GM23338 (cell line): ENCODE measurements at regions not wholly inside any gene's neighbourhood (a gene's known extent, or its start where the extent isn't known, plus 50 kb on each side); places are given as distances from the start of the nearest gene placed in this dataset.

Experiments
- ATAC-seq: fragments of 200-7000 bp; cut with Tn5 transposase; 3 replicates; pipeline ENCODE4 v1.9.1; 2020
- DNase-seq: peaks from one replicate; pipeline ENCODE4 v3.0.0-alpha.2; 2015; ENCODE audit warnings: low spot score
- H2AFZ ChIP-seq: fragments of 200-600 bp; sonication (generic); 2 replicates; pipeline ENCODE4 v1.8.0; 2016; ENCODE audit warnings: antibody characterized with exemption, mild to moderate bottlenecking, moderate library complexity
- H3F3A ChIP-seq: fragments of 200-600 bp; sonication (generic); replicated peaks from 2 replicates; pipeline ENCODE4 v1.8.0; 2017; ENCODE audit warnings: antibody characterized with exemption, mixed run types, low read depth
- H3K27ac ChIP-seq: fragments of 200-600 bp; sonication (generic); 2 replicates; pipeline ENCODE4 v1.6.1; 2016; ENCODE audit warnings: low read depth
- H3K27me3 ChIP-seq: fragments of 200-600 bp; sonication (generic); 2 replicates; pipeline ENCODE4 v1.8.0; 2016; ENCODE audit warnings: mild to moderate bottlenecking, mixed run types, moderate library complexity; ENCODE audit not compliant: insufficient read depth
- H3K36me3 ChIP-seq: fragments of 200-600 bp; sonication (generic); 2 replicates; pipeline ENCODE4 v1.8.0; 2016; ENCODE audit warnings: mild to moderate bottlenecking; ENCODE audit not compliant: insufficient read depth
- H3K4me1 ChIP-seq: fragments of 200-600 bp; sonication (generic); 2 replicates; pipeline ENCODE4 v1.8.0; 2016; ENCODE audit warnings: mild to moderate bottlenecking, moderate library complexity; ENCODE audit not compliant: insufficient read depth
- H3K4me2 ChIP-seq: fragments of 200-600 bp; sonication (generic); 2 replicates; pipeline ENCODE4 v1.7.1; 2017; ENCODE audit warnings: mixed run types
- H3K4me3 ChIP-seq: fragments of 200-600 bp; sonication (generic); 2 replicates; pipeline ENCODE4 v1.6.1; 2016; ENCODE audit warnings: mixed run types
- H3K79me2 ChIP-seq: fragments of 200-600 bp; sonication (generic); replicated peaks from 2 replicates; pipeline ENCODE4 v1.8.0; 2017; ENCODE audit warnings: mild to moderate bottlenecking; ENCODE audit not compliant: insufficient read depth
- H3K9me2 ChIP-seq: fragments of 200-600 bp; sonication (generic); 2 replicates; pipeline ENCODE4 v1.8.0; 2017; ENCODE audit not compliant: insufficient read depth
- H4K20me1 ChIP-seq: fragments of 200-600 bp; sonication (generic); replicated peaks from 2 replicates; pipeline ENCODE4 v1.8.0; 2017; ENCODE audit warnings: mild to moderate bottlenecking; ENCODE audit not compliant: insufficient read depth
- H3K27ac Mint-ChIP-seq: 2 replicates; pipeline ENCODE4 v1.8.0; 2020; ENCODE audit warnings: inconsistent platforms, mild to moderate bottlenecking, moderate library complexity, mixed read lengths
- H3K27me3 Mint-ChIP-seq: 3 replicates; pipeline ENCODE4 v1.8.0; 2022; ENCODE audit warnings: low read depth, mild to moderate bottlenecking, moderate library complexity, mixed read lengths, inconsistent platforms; ENCODE audit not compliant: insufficient read depth, poor library complexity
- H3K36me3 Mint-ChIP-seq: 3 replicates; pipeline ENCODE4 v1.8.0; 2021; ENCODE audit warnings: low read depth, mild to moderate bottlenecking, inconsistent platforms, moderate library complexity, mixed read lengths
- H3K4me1 Mint-ChIP-seq: 3 replicates; pipeline ENCODE4 v1.8.0; 2020; ENCODE audit warnings: mild to moderate bottlenecking, inconsistent platforms, mixed read lengths
- H3K4me3 Mint-ChIP-seq: 3 replicates; pipeline ENCODE4 v1.8.0; 2021; ENCODE audit warnings: moderate library complexity, mild to moderate bottlenecking, inconsistent platforms, mixed read lengths
- H3K9me3 Mint-ChIP-seq: 3 replicates; pipeline ENCODE4 v1.8.0; 2020; ENCODE audit warnings: moderate library complexity, mild to moderate bottlenecking, inconsistent platforms, mixed read lengths
- CREB1 ChIP-seq: fragments of 250-450 bp; sonication (Bioruptor Pico); IDR thresholded peaks from 2 replicates; pipeline ENCODE4 v1.5.0; 2020; ENCODE audit warnings: low read depth, mild to moderate bottlenecking, moderate library complexity
- CTCF ChIP-seq, 2 experiments: fragments of 200-600 bp in 1 of 2; sonication (generic) in 1 of 2; conservative IDR thresholded peaks; 2 replicates each; pipeline versions ENCODE4 v1.5.1 to v1.6.1; 2016 to 2017; ENCODE audit warnings: antibody characterized with exemption in 2 of 2, low read depth in 2 of 2, mild to moderate bottlenecking in 2 of 2, moderate library complexity in 1 of 2
- EZH2 ChIP-seq: fragments of 200-600 bp; sonication (generic); IDR thresholded peaks from one replicate; pipeline ENCODE4 v1.8.0; 2017; ENCODE audit warnings: antibody characterized with exemption, mild to moderate bottlenecking, low read depth; ENCODE audit not compliant: unreplicated experiment
- EZH2phosphoT487 ChIP-seq: fragments of 200-600 bp; sonication (generic); IDR thresholded peaks from one replicate; pipeline ENCODE4 v1.8.1; 2018; ENCODE audit warnings: antibody characterized with exemption; ENCODE audit not compliant: unreplicated experiment
- JUNB ChIP-seq: IDR thresholded peaks from one replicate; pipeline ENCODE4 v1.6.1; 2016; ENCODE audit warnings: antibody characterized with exemption; ENCODE audit not compliant: unreplicated experiment
- NANOG ChIP-seq: IDR thresholded peaks from 2 replicates; pipeline ENCODE4 v1.6.1; 2016; ENCODE audit warnings: antibody characterized with exemption, borderline replicate concordance
- POLR2AphosphoS5 ChIP-seq: IDR thresholded peaks from 2 replicates; pipeline ENCODE4 v1.6.1; 2016; ENCODE audit warnings: antibody characterized with exemption, low read depth
- REST ChIP-seq: IDR thresholded peaks from one replicate; pipeline ENCODE4 v1.6.1; 2018; ENCODE audit warnings: antibody characterized with exemption; ENCODE audit not compliant: unreplicated experiment
- STAT1 ChIP-seq: IDR thresholded peaks from one replicate; pipeline ENCODE4 v1.6.1; 2016; ENCODE audit warnings: antibody characterized with exemption; ENCODE audit not compliant: unreplicated experiment
- ZNF114 ChIP-seq: fragments of 250-450 bp; sonication (Bioruptor Pico); IDR thresholded peaks from 2 replicates; pipeline ENCODE4 v1.5.0; 2020; ENCODE audit warnings: mild to moderate bottlenecking, moderate library complexity
- ZNF331 ChIP-seq: fragments of 250-450 bp; sonication (Bioruptor Pico); IDR thresholded peaks from 2 replicates; pipeline ENCODE4 v1.5.0; 2020; ENCODE audit warnings: low read depth, mild to moderate bottlenecking, moderate library complexity

GRCh38 chr3:66803206-66803605, 194.9 kb upstream of the KBTBD8 start:
- Mint-ChIP-seq H3K9me3 (peaks cover 13% of the 10 kb centered on the region), H3K4me1 (peaks cover 15% of the 10 kb centered on the region), H3K36me3 (peaks cover 12% of the 10 kb centered on the region), H3K27me3 (peaks cover 3% of the 10 kb centered on the region), H3K27ac (no peak overlapping the region), H3K4me3 (no peak overlapping the region)
- Histone ChIP-seq H3K27ac (no peak overlapping the region), H3K36me3 (no peaks in the 10 kb centered on the region), H2AFZ (peak overlapping the region; percentile 24; the same call in 1 of the 2 replicates), H3K4me3 (no peak overlapping the region), H3K9me2 (peaks cover 4% of the 10 kb centered on the region; the same call in 1 of the 2 replicates), H3F3A (no peaks in the 10 kb centered on the region), H3K4me2 (no peak overlapping the region), H3K27me3 (no peaks in the 10 kb centered on the region), H4K20me1 (no peaks in the 10 kb centered on the region), H3K79me2 (no peaks in the 10 kb centered on the region), H3K4me1 (peaks cover 8% of the 10 kb centered on the region; the same call in 1 of the 2 replicates)
- DNase-seq (peak; percentile 74), ATAC-seq (peak; percentile 79)
- TF ChIP-seq ZNF331 (CRISPR knock-in tag) (no peak), CREB1 (CRISPR knock-in tag) (peak; percentile 23; the same call in 1 of the 2 replicates), NANOG (no peak), ZNF114 (CRISPR knock-in tag) (no peak), CTCF (conservative IDR thresholded peaks at IDR 0.05; ENCODE audit: low read depth in 2 of 2) (peak; percentile 70 to 75), POLR2AphosphoS5 (no peak), JUNB (no peak)

- H3K4me3 Mint-ChIP-seq = no peak overlapping the region; the same call in 2 of the 3 replicates
- no peaks in the 10 kb centered on the region for H3F3A ChIP-seq
- H3K4me1 ChIP-seq = peaks cover 4% of the 10 kb centered on the region; the same call in 1 of the 2 replicates
- H3K4me2 ChIP-seq = no peak overlapping the region
- peaks cover 9% of the 10 kb centered on the region; the same call in 2 of the 3 replicates for H3K9me3 Mint-ChIP-seq
- no peak overlapping the region for H3K27ac ChIP-seq
- DNase-seq = peak; percentile 5
- H3K27me3 ChIP-seq = no peaks in the 10 kb centered on the region
- H3K4me3 ChIP-seq = no peak overlapping the region
- no peaks in the 10 kb centered on the region for H4K20me1 ChIP-seq
- H3K4me1 Mint-ChIP-seq = peaks cover 11% of the 10 kb centered on the region
- H2AFZ ChIP-seq = peak overlapping the region; percentile 24; the same call in 1 of the 2 replicates
- no peak for ATAC-seq
- peaks cover 10% of the 10 kb centered on the region for H3K36me3 Mint-ChIP-seq
- H3K27ac Mint-ChIP-seq = no peak overlapping the region
- H3K36me3 ChIP-seq = no peaks in the 10 kb centered on the region
- peaks cover 3% of the 10 kb centered on the region for H3K27me3 Mint-ChIP-seq
- peaks cover 4% of the 10 kb centered on the region; the same call in 1 of the 2 replicates for H3K9me2 ChIP-seq
- H3K79me2 ChIP-seq = no peaks in the 10 kb centered on the region
- no peak for TF ChIP-seq ZNF331 (CRISPR knock-in tag)
- no peak for TF ChIP-seq CREB1 (CRISPR knock-in tag)
- no peak for TF ChIP-seq STAT1
- TF ChIP-seq REST = no peak
- no peak for TF ChIP-seq NANOG
- no peak for TF ChIP-seq EZH2
- TF ChIP-seq EZH2phosphoT487 = no peak
- TF ChIP-seq JUNB = no peak
Measured at GRCh38 chr3:66803721-66804695, 194.1 kb upstream of the KBTBD8 start.
